Spleen (tissue), 11 donors: ENCODE measurements at regions not wholly inside any gene's neighbourhood (a gene's known extent, or its start where the extent isn't known, plus 50 kb on each side); places are given as distances from the start of the nearest gene placed in this dataset.

Experiments
- DNase-seq: peaks from one replicate; pipeline ENCODE4 v3.0.0-alpha.2; 2020
- H3K27ac ChIP-seq, 8 donors: fragments of 200-600 bp; sonication (generic) in 7 of 8; 1 replicate in 4 of 8; 2 replicates in 4 of 8; pipeline versions ENCODE4 v1.5.0 to v1.8.0; 2016 to 2021; ENCODE audit warnings: inconsistent platforms in 4 of 8, mild to moderate bottlenecking in 4 of 8, moderate library complexity in 1 of 8
- H3K27me3 ChIP-seq, 7 donors: fragments of 200-600 bp; sonication (generic) in 6 of 7; replicated peaks in 1 of 7; 1 replicate in 4 of 7; 2 replicates in 3 of 7; pipeline versions ENCODE4 v1.5.0 to v1.8.0; 2016 to 2021; ENCODE audit warnings: inconsistent platforms in 3 of 7, mild to moderate bottlenecking in 1 of 7
- H3K36me3 ChIP-seq, 6 donors: fragments of 200-600 bp; sonication (generic) in 5 of 6; 1 replicate in 4 of 6; 2 replicates in 2 of 6; pipeline versions ENCODE4 v1.5.0 to v1.8.0; 2016 to 2021; ENCODE audit warnings: inconsistent platforms in 2 of 6
- H3K4me1 ChIP-seq, 6 donors: fragments of 200-600 bp; sonication (generic) in 5 of 6; 1 replicate in 3 of 6; 2 replicates in 3 of 6; pipeline versions ENCODE4 v1.5.0 to v1.8.0; 2016 to 2021; ENCODE audit warnings: inconsistent platforms in 3 of 6
- H3K4me3 ChIP-seq, 8 donors: fragments of 200-600 bp; sonication (generic) in 7 of 8; 1 replicate in 4 of 8; 2 replicates in 4 of 8; pipeline versions ENCODE4 v1.5.0 to v1.8.0; 2016 to 2021; ENCODE audit warnings: inconsistent platforms in 4 of 8, mild to moderate bottlenecking in 4 of 8, moderate library complexity in 2 of 8
- H3K9me3 ChIP-seq, 8 donors: fragments of 200-600 bp; sonication (generic) in 7 of 8; 1 replicate in 4 of 8; 2 replicates in 4 of 8; pipeline versions ENCODE4 v1.5.0 to v1.8.0; 2016 to 2021; ENCODE audit warnings: inconsistent platforms in 4 of 8
- CTCF ChIP-seq, 11 experiments: fragments of 200-600 bp in 7 of 11; fragments of 450-650 bp in 4 of 11; sonication (generic) in 4 of 11; IDR thresholded peaks in 8 of 11; conservative IDR thresholded peaks in 3 of 11; 1 replicate in 7 of 11; 2 replicates in 4 of 11; pipeline versions ENCODE4 v1.4.0 to v1.8.0; 2016 to 2021; ENCODE audit warnings: antibody characterized with exemption in 11 of 11, inconsistent platforms in 4 of 11, mild to moderate bottlenecking in 1 of 11
- POLR2A ChIP-seq, 3 donors: fragments of 450-650 bp; IDR thresholded peaks; one replicate each; pipeline ENCODE4 v1.5.1; 2017; ENCODE audit warnings: antibody characterized with exemption in 3 of 3, mild to moderate bottlenecking in 1 of 3
- POLR2AphosphoS5 ChIP-seq, 3 donors: sonication (generic); formaldehyde crosslinking; IDR thresholded peaks; one replicate each; pipeline ENCODE4 v1.5.1; 2017; ENCODE audit warnings: antibody characterized with exemption in 3 of 3
- WGBS, 5 donors: extraction: QIAGEN DNeasy Blood & Tissue Kit in 3 of 5; methylation state at CpG; one replicate each; pipeline versions ENCODE4 v1.1.5 to v1.1.7; 2013 to 2018; 5-methylcytosine and 5-hydroxymethylcytosine counted together
- intact Hi-C: fragments of 100-400 bp; cut with DNase I; formaldehyde crosslinking; loops from one replicate; pipeline ENCODE4 v1.15.0; 2023; ENCODE audit warnings: low total_unique reads
- donor health status: healthy with polysubstance abuse.
- donor health status: DM: no; HTN: no; CAD: no; lungs with moderate emphysema.
- donor health status: DM: no; HTN: no; CAD: no.
- donor health status: Bipolar disorder and iron deficiency.
- donor health status: healthy.
- donor health status: DM: no; HTN: no; CAD: no.
- donor health status: DM: yes; HTN: yes; CAD: no.

GRCh38 chr15:96565266-96565665 is 234.8 kb downstream of the NR2F2 start:
- Histone ChIP-seq H3K27ac (no peak overlapping the region), H3K4me3 (no peak overlapping the region), H3K27me3 (no peaks in the 10 kb centered on the region), H3K4me1 (no peaks in the 10 kb centered on the region), H3K36me3 (no peaks in the 10 kb centered on the region), H3K9me3 (peaks cover 0 to 32% (median 18%) of the 10 kb centered on the region in 8 donors)
- intact Hi-C loops = no loop called here
- no peak for DNase-seq
- WGBS, 5 donors = 71 to 96% (median 79%) methylated on average over 2 of the region's 2 CpGs
- TF ChIP-seq POLR2A (IDR thresholded peaks at IDR 0.05) = no peak
- no peak for TF ChIP-seq CTCF (IDR thresholded peaks at IDR 0.05 in 8 of 11, conservative IDR thresholded peaks at IDR 0.05 in 3 of 11)
- TF ChIP-seq POLR2AphosphoS5 (IDR thresholded peaks at IDR 0.05) = no peak

- Histone ChIP-seq H3K27ac (no peak overlapping the region), H3K4me3 (no peak overlapping the region), H3K9me3 (peaks cover 0 to 8% (median 0%) of the 10 kb centered on the region in 8 donors), H3K36me3 (no peaks in the 10 kb centered on the region), H3K27me3 (no peaks in the 10 kb centered on the region), H3K4me1 (no peaks in the 10 kb centered on the region)
- no peak for TF ChIP-seq CTCF (IDR thresholded peaks at IDR 0.05 in 8 of 11, conservative IDR thresholded peaks at IDR 0.05 in 3 of 11)
- no peak for TF ChIP-seq POLR2AphosphoS5 (IDR thresholded peaks at IDR 0.05)
- TF ChIP-seq POLR2A (IDR thresholded peaks at IDR 0.05) = no peak
- intact Hi-C loops = no loop called here
- no peak for DNase-seq
- WGBS, 5 donors = 84 to 93% (median 86%) methylated on average over 10 of the region's 10 CpGs
These were observed 244.3 kb downstream of the NR2F2 start for GRCh38 chr15:96574782-96575181.

- intact Hi-C loops = no loop called here
- Histone ChIP-seq H3K36me3 (no peaks in the 10 kb centered on the region), H3K9me3 (peaks cover 0 to 8% (median 0%) of the 10 kb centered on the region in 8 donors), H3K27me3 (no peaks in the 10 kb centered on the region), H3K4me1 (no peaks in the 10 kb centered on the region), H3K27ac (no peak overlapping the region), H3K4me3 (no peak overlapping the region)
- TF ChIP-seq POLR2AphosphoS5 (IDR thresholded peaks at IDR 0.05) (no peak), CTCF (IDR thresholded peaks at IDR 0.05 in 8 of 11, conservative IDR thresholded peaks at IDR 0.05 in 3 of 11) (no peak), POLR2A (IDR thresholded peaks at IDR 0.05) (no peak)
- DNase-seq = no peak
- 85 to 92% (median 87%) methylated on average over 6 of the region's 6 CpGs for WGBS, 5 donors
These were observed 246.1 kb downstream of the NR2F2 start for GRCh38 chr15:96576596-96576995.

- intact Hi-C loops = no loop called here
- Histone ChIP-seq H3K4me1 (no peaks in the 10 kb centered on the region), H3K9me3 (no peaks in the 10 kb centered on the region), H3K27me3 (no peaks in the 10 kb centered on the region), H3K36me3 (no peaks in the 10 kb centered on the region), H3K27ac (no peak overlapping the region), H3K4me3 (no peak overlapping the region)
- WGBS, 5 donors = 77 to 87% (median 84%) methylated on average over 5 of the region's 5 CpGs
- TF ChIP-seq POLR2AphosphoS5 (IDR thresholded peaks at IDR 0.05) (no peak), CTCF (IDR thresholded peaks at IDR 0.05 in 8 of 11, conservative IDR thresholded peaks at IDR 0.05 in 3 of 11) (no peak), POLR2A (IDR thresholded peaks at IDR 0.05) (no peak)
- DNase-seq = no peak
These were observed 247.9 kb downstream of the NR2F2 start for GRCh38 chr15:96578393-96578792.
